Endodermal cell (in vitro differentiated cells): ENCODE measurements at regions not wholly inside any gene's neighbourhood (a gene's known extent, or its start where the extent isn't known, plus 50 kb on each side); places are given as distances from the start of the nearest gene placed in this dataset.

Source experiments
- DNase-seq: peaks from one replicate; pipeline ENCODE4 v3.0.0-alpha.2; 2017
- H3K27ac ChIP-seq: 2 replicates; pipeline ENCODE4 v1.5.1; 2013; ENCODE audit warnings: mild to moderate bottlenecking, low read depth, low read length, moderate library complexity
- H3K27me3 ChIP-seq: 2 replicates; pipeline ENCODE4 v1.6.1; 2013; ENCODE audit warnings: mild to moderate bottlenecking, low read length, moderate library complexity; ENCODE audit not compliant: insufficient read depth, control insufficient read depth, poor library complexity, severe bottlenecking
- H3K36me3 ChIP-seq: 2 replicates; pipeline ENCODE4 v1.7.0; 2013; ENCODE audit warnings: mild to moderate bottlenecking, low read length, moderate library complexity; ENCODE audit not compliant: control insufficient read depth, insufficient read depth
- H3K4me1 ChIP-seq: one replicate; pipeline ENCODE4 v1.7.0; 2013; ENCODE audit warnings: low read length; ENCODE audit not compliant: control insufficient read depth, insufficient read depth
- H3K4me3 ChIP-seq: 2 replicates; pipeline ENCODE4 v1.5.1; 2013; ENCODE audit warnings: mild to moderate bottlenecking, low read length, moderate library complexity
- H3K9ac ChIP-seq: 2 replicates; pipeline ENCODE4 v1.6.1; 2013; ENCODE audit warnings: mild to moderate bottlenecking, low read length, moderate library complexity; ENCODE audit not compliant: poor library complexity, severe bottlenecking; ENCODE audit errors: extremely low read depth
- H3K9me3 ChIP-seq: 2 replicates; pipeline ENCODE4 v1.6.1; 2013; ENCODE audit warnings: mild to moderate bottlenecking, low read length, moderate library complexity; ENCODE audit not compliant: control insufficient read depth
- H3K27ac Mint-ChIP-seq: 2 replicates; pipeline ENCODE4 v1.8.0; 2020; ENCODE audit warnings: mixed read lengths
- H3K27me3 Mint-ChIP-seq: 2 replicates; pipeline ENCODE4 v1.8.0; 2021; ENCODE audit warnings: mild to moderate bottlenecking, mixed read lengths; ENCODE audit not compliant: insufficient read depth
- H3K36me3 Mint-ChIP-seq: 2 replicates; pipeline ENCODE4 v1.8.0; 2020; ENCODE audit warnings: low read depth, mixed read lengths
- H3K4me1 Mint-ChIP-seq: 2 replicates; pipeline ENCODE4 v1.8.0; 2020; ENCODE audit warnings: mixed read lengths
- H3K4me3 Mint-ChIP-seq: 2 replicates; pipeline ENCODE4 v1.8.0; 2020; ENCODE audit warnings: mild to moderate bottlenecking, moderate library complexity, mixed read lengths
- H3K9me3 Mint-ChIP-seq: 2 replicates; pipeline ENCODE4 v1.8.0; 2020; ENCODE audit warnings: mild to moderate bottlenecking, mixed read lengths
- WGBS, 2 experiments: methylation state at CpG; one replicate each; pipeline versions ENCODE4 v1.1.5 to v1.1.7; 2013; ENCODE audit warnings: missing lambda C conversion rate in 2 of 2, mixed read lengths in 1 of 2; ENCODE audit not compliant: insufficient coverage in 1 of 2, insufficient read length in 1 of 2; 5-methylcytosine and 5-hydroxymethylcytosine counted together
- TF ChIP-seq, protein P1 (sequence below): fragments of 200-600 bp; sonication (generic); conservative IDR thresholded peaks from 2 replicates; pipeline ENCODE4 v1.5.0; 2021; ENCODE audit warnings: antibody characterized with exemption, mild to moderate bottlenecking

DNA sequence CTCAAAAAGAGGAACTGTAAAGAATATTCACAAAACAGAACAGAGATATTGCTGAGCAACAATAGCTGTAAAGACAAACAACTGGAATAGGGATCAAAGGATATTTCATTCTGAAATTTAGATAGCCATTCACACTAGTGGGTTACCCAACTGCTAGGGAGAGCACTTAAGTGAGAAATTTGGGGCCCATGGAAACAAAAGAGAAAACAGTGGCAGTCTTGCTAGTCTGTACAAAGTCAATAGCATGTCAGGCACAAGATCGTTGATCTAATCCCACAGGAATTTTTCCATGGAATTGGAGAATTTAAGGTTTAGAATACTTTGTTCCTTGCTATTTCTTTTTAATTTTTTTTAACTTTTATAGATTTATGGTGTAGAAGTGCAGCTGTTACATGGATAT, 467.0 kb downstream of the PCDH18 start:
- Histone ChIP-seq H3K4me3 (no peak overlapping the region), H3K36me3 (no peaks in the 10 kb centered on the region), H3K9ac (no peak overlapping the region), H3K9me3 (no peaks in the 10 kb centered on the region), H3K4me1 (no peaks in the 10 kb centered on the region), H3K27me3 (no peaks in the 10 kb centered on the region), H3K27ac (no peak overlapping the region)
- Mint-ChIP-seq H3K36me3 (no peaks in the 10 kb centered on the region), H3K4me3 (no peak overlapping the region), H3K27ac (no peak overlapping the region), H3K4me1 (peaks cover 7% of the 10 kb centered on the region), H3K9me3 (no peaks in the 10 kb centered on the region), H3K27me3 (no peaks in the 10 kb centered on the region)
- TF ChIP-seq, protein P1, sequence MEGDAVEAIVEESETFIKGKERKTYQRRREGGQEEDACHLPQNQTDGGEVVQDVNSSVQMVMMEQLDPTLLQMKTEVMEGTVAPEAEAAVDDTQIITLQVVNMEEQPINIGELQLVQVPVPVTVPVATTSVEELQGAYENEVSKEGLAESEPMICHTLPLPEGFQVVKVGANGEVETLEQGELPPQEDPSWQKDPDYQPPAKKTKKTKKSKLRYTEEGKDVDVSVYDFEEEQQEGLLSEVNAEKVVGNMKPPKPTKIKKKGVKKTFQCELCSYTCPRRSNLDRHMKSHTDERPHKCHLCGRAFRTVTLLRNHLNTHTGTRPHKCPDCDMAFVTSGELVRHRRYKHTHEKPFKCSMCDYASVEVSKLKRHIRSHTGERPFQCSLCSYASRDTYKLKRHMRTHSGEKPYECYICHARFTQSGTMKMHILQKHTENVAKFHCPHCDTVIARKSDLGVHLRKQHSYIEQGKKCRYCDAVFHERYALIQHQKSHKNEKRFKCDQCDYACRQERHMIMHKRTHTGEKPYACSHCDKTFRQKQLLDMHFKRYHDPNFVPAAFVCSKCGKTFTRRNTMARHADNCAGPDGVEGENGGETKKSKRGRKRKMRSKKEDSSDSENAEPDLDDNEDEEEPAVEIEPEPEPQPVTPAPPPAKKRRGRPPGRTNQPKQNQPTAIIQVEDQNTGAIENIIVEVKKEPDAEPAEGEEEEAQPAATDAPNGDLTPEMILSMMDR = no peak
- no peak for DNase-seq
- WGBS, 2 experiments = 40 to 90% methylated on average over 1 of the region's 1 CpG

DNA sequence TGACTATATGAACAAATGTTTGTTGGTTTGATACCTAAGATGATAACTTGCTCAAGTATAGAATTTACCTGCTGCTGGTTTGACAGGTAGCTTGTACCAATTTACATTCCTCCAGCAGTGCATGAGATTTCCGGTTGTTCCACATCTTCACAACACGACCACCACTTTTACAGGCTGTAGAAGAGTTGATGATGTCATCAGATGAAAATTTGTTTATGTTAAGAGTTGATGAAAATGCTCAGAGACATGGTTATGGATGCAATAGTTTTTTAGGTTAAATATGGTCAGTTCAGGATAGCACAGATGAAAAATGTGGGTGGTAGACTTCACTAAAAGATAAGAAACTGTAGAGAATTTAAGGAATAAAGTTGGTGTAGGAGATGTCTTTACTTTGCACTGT, 468.3 kb downstream of the PCDH18 start:
- TF ChIP-seq, protein P1 = no peak
- no peak overlapping the region for H3K27ac Mint-ChIP-seq
- Histone ChIP-seq H3K9me3 (no peaks in the 10 kb centered on the region), H3K4me3 (no peak overlapping the region), H3K27me3 (no peaks in the 10 kb centered on the region), H3K27ac (no peak overlapping the region), H3K4me1 (no peaks in the 10 kb centered on the region), H3K36me3 (no peaks in the 10 kb centered on the region), H3K9ac (no peak overlapping the region)
- H3K4me3 Mint-ChIP-seq = no peak overlapping the region
- no peak for DNase-seq
- peaks cover 7% of the 10 kb centered on the region for H3K4me1 Mint-ChIP-seq
- WGBS, 2 experiments = 90% methylated on average over 2 of the region's 2 CpGs; no CpG with 5 or more reads in 1 of the 2 experiments
- H3K27me3 Mint-ChIP-seq = no peaks in the 10 kb centered on the region
- no peaks in the 10 kb centered on the region for H3K36me3 Mint-ChIP-seq
- no peaks in the 10 kb centered on the region for H3K9me3 Mint-ChIP-seq

- no peak overlapping the region for H3K4me3 ChIP-seq
- TF ChIP-seq, protein P1 = no peak
- H3K4me1 ChIP-seq = peaks cover 8% of the 10 kb centered on the region
- 94% methylated on average over 2 of the region's 2 CpGs; no CpG with 5 or more reads in 1 of the 2 experiments for WGBS, 2 experiments
- no peaks in the 10 kb centered on the region for H3K27me3 Mint-ChIP-seq
- H3K4me3 Mint-ChIP-seq = no peak overlapping the region
- H3K9ac ChIP-seq = no peak overlapping the region
- no peak overlapping the region for H3K27ac Mint-ChIP-seq
- no peaks in the 10 kb centered on the region for H3K36me3 ChIP-seq
- no peaks in the 10 kb centered on the region for H3K27me3 ChIP-seq
- H3K9me3 ChIP-seq = no peaks in the 10 kb centered on the region
- peaks cover 12% of the 10 kb centered on the region for H3K4me1 Mint-ChIP-seq
- H3K27ac ChIP-seq = no peak overlapping the region
- H3K36me3 Mint-ChIP-seq = no peaks in the 10 kb centered on the region
- DNase-seq = no peak
- H3K9me3 Mint-ChIP-seq = no peaks in the 10 kb centered on the region
Measured at GRCh38 chr4:137043184-137043583, 489.1 kb downstream of the PCDH18 start.
